NCI-H345 (cell line): ENCODE measurements at regions not wholly inside any gene's neighbourhood (a gene's known extent, or its start where the extent isn't known, plus 50 kb on each side); places are given as distances from the start of the nearest gene placed in this dataset.

Source experiments
- DNase-seq: peaks from one replicate; lab custom pipeline; 2025; lab: John Stamatoyannopoulos, UW

GRCh38 chr7:12741951-12742575, 54.6 kb downstream of the ARL4A start:
- no peak for DNase-seq

- DNase-seq = no peak
Measured at GRCh38 chr7:12746211-12746610, 58.8 kb downstream of the ARL4A start.

- no peak for DNase-seq
Measured at GRCh38 chr7:12747687-12748306, 60.4 kb downstream of the ARL4A start.

GRCh38 chr7:12749069-12749468, 61.6 kb downstream of the ARL4A start:
- DNase-seq = no peak

- DNase-seq = no peak
Measured at GRCh38 chr7:12749746-12750145, 62.3 kb downstream of the ARL4A start.

GRCh38 chr7:12751764-12752163, 64.3 kb downstream of the ARL4A start:
- DNase-seq = no peak

- DNase-seq = no peak
Measured at GRCh38 chr7:12754179-12754578, 66.7 kb downstream of the ARL4A start.

- DNase-seq = no peak
Measured at GRCh38 chr7:12756821-12757220, 69.4 kb downstream of the ARL4A start.

- DNase-seq = no peak
Measured at GRCh38 chr7:12757443-12757842, 70.0 kb downstream of the ARL4A start.

- DNase-seq = no peak
Measured at GRCh38 chr7:12759151-12759550, 71.7 kb downstream of the ARL4A start.

GRCh38 chr7:12761111-12761510, 73.7 kb downstream of the ARL4A start:
- no peak for DNase-seq

- DNase-seq = no peak
Measured at GRCh38 chr7:12761691-12762090, 74.3 kb downstream of the ARL4A start.

GRCh38 chr7:12764458-12764891, 77.0 kb downstream of the ARL4A start:
- no peak for DNase-seq

- DNase-seq = no peak
Measured at GRCh38 chr7:12765431-12766100, 78.1 kb downstream of the ARL4A start.

GRCh38 chr7:12766416-12766815, 79.0 kb downstream of the ARL4A start:
- DNase-seq = no peak

GRCh38 chr7:12768948-12769347, 81.5 kb downstream of the ARL4A start:
- no peak for DNase-seq

GRCh38 chr7:12769444-12769843, 82.0 kb downstream of the ARL4A start:
- no peak for DNase-seq

GRCh38 chr7:12770227-12770975, 83.0 kb downstream of the ARL4A start:
- peak; percentile 31 for DNase-seq

GRCh38 chr7:12771378-12771877, 84.0 kb downstream of the ARL4A start:
- peak; percentile 47 for DNase-seq

GRCh38 chr7:12772768-12773167, 85.3 kb downstream of the ARL4A start:
- DNase-seq = no peak

GRCh38 chr7:12777257-12777656, 89.8 kb downstream of the ARL4A start:
- no peak for DNase-seq

- no peak for DNase-seq
Measured at GRCh38 chr7:12779947-12780346, 92.5 kb downstream of the ARL4A start.
